H1 (cell line): ENCODE measurements at regions not wholly inside any gene's neighbourhood (a gene's known extent, or its start where the extent isn't known, plus 50 kb on each side); places are given as distances from the start of the nearest gene placed in this dataset.

Source experiments
- CTCF ChIA-PET: fragments of 300-600 bp; sonication (Branson Sonifier 250); formaldehyde crosslinking; loops from one replicate; lab custom pipeline; 2021; ENCODE audit not compliant: partially characterized antibody; lab: Charles Lee
- POLR2A ChIA-PET: fragments of 300-600 bp; sonication (Branson Sonifier 250); formaldehyde crosslinking; loops from one replicate; lab custom pipeline; 2021; ENCODE audit warnings: inconsistent platforms; ENCODE audit not compliant: partially characterized antibody; lab: Charles Lee
- DNase-seq, 2 experiments: peaks; one replicate each; pipeline versions ENCODE4 v3.0.0 to v3.0.0-alpha.2; 2010 to 2022; ENCODE audit warnings: low spot score in 2 of 2, low read depth in 1 of 2, mixed read lengths in 1 of 2
- FAIRE-seq: peaks from 2 replicates; lab custom pipeline; 2011; peaks lifted over from hg19 to GRCh38; lab: Jason Lieb, UNC
- H2AFZ ChIP-seq: 2 replicates; pipeline ENCODE4 v1.8.1; 2012; ENCODE audit warnings: low read length, inconsistent platforms
- H2AK5ac ChIP-seq: 2 replicates; pipeline ENCODE4 v1.6.1; 2013; ENCODE audit warnings: low read depth, low read length
- H2BK120ac ChIP-seq: replicated peaks from 2 replicates; pipeline ENCODE3; 2013; ENCODE audit warnings: low read depth, low read length, inconsistent platforms
- H2BK12ac ChIP-seq: 2 replicates; pipeline ENCODE4 v1.6.1; 2013; ENCODE audit warnings: low read depth, low read length
- H2BK15ac ChIP-seq: 2 replicates; pipeline ENCODE4 v1.6.1; 2013; ENCODE audit warnings: low read length
- H2BK20ac ChIP-seq: 2 replicates; pipeline ENCODE4 v1.6.1; 2013; ENCODE audit warnings: low read length
- H2BK5ac ChIP-seq: 2 replicates; pipeline ENCODE4 v1.6.1; 2013; ENCODE audit warnings: low read depth, low read length
- H3K14ac ChIP-seq: 2 replicates; pipeline ENCODE4 v1.6.1; 2013; ENCODE audit warnings: inconsistent platforms; ENCODE audit not compliant: insufficient read length
- H3K18ac ChIP-seq: 2 replicates; pipeline ENCODE4 v1.6.1; 2013; ENCODE audit warnings: low read length; ENCODE audit errors: extremely low read depth
- H3K23ac ChIP-seq: 2 replicates; pipeline ENCODE4 v1.6.1; 2013; ENCODE audit warnings: inconsistent platforms; ENCODE audit not compliant: insufficient read length
- H3K23me2 ChIP-seq: 2 replicates; pipeline ENCODE4 v1.6.1; 2013; ENCODE audit warnings: low read depth, low read length
- H3K27ac ChIP-seq: 2 replicates; pipeline ENCODE4 v1.6.1; 2011; ENCODE audit warnings: low read depth, low read length, inconsistent platforms
- H3K27me3 ChIP-seq, 4 experiments: replicated peaks in 1 of 4; 1 replicate in 1 of 4; 2 replicates in 3 of 4; pipeline versions ENCODE4 v1.6.1 to v1.8.1; 2011 to 2013; ENCODE audit warnings: low read length in 3 of 4, mild to moderate bottlenecking in 3 of 4, inconsistent platforms in 2 of 4, mixed read lengths in 2 of 4, moderate library complexity in 1 of 4; ENCODE audit not compliant: control insufficient read depth in 3 of 4, insufficient read depth in 3 of 4; ENCODE audit errors: extremely low read depth in 1 of 4
- H3K36me3 ChIP-seq, 4 experiments: 2 replicates each; pipeline versions ENCODE4 v1.6.1 to v1.8.1; 2011 to 2013; ENCODE audit warnings: mild to moderate bottlenecking in 4 of 4, low read length in 3 of 4, moderate library complexity in 2 of 4, control low read depth in 1 of 4, inconsistent platforms in 1 of 4; ENCODE audit not compliant: insufficient read depth in 4 of 4, control insufficient read depth in 2 of 4
- H3K4ac ChIP-seq: replicated peaks from 2 replicates; pipeline ENCODE3; 2013; ENCODE audit warnings: low read length, low read depth, mixed read lengths, inconsistent platforms; ENCODE audit not compliant: insufficient read length
- H3K4me1 ChIP-seq, 4 experiments: replicated peaks in 1 of 4; 1 replicate in 1 of 4; 2 replicates in 3 of 4; pipeline versions ENCODE4 v1.6.1 to v1.8.1; 2011 to 2013; ENCODE audit warnings: low read length in 3 of 4, inconsistent platforms in 2 of 4, mixed read lengths in 1 of 4; ENCODE audit not compliant: insufficient read depth in 4 of 4, control insufficient read depth in 3 of 4
- H3K4me2 ChIP-seq, 2 experiments: 2 replicates each; pipeline versions ENCODE4 v1.6.1 to v1.8.1; 2011 to 2013; ENCODE audit warnings: low read depth in 2 of 2, low read length in 2 of 2, control low read depth in 1 of 2, inconsistent platforms in 1 of 2, mild to moderate bottlenecking in 1 of 2; ENCODE audit not compliant: insufficient read depth in 1 of 2
- H3K4me3 ChIP-seq, 4 experiments: fragments of 200-600, 300-600 bp in 1 of 4; sonication (generic), shearing (Covaris generic), sonication (Bioruptor Twin) in 1 of 4; 2 replicates each; pipeline versions ENCODE4 v1.5.1 to v1.8.1; 2011 to 2016; ENCODE audit warnings: low read length in 4 of 4, low read depth in 3 of 4, control low read depth in 2 of 4, inconsistent platforms in 2 of 4, mild to moderate bottlenecking in 2 of 4, mixed read lengths in 1 of 4, moderate library complexity in 1 of 4; ENCODE audit not compliant: insufficient read depth in 2 of 4; ENCODE audit errors: extremely low read depth in 1 of 4
- H3K56ac ChIP-seq: replicated peaks from 2 replicates; pipeline ENCODE3; 2013; ENCODE audit warnings: low read depth, mild to moderate bottlenecking, mixed read lengths, low read length, inconsistent platforms; ENCODE audit not compliant: insufficient read length
- H3K79me1 ChIP-seq: 2 replicates; pipeline ENCODE4 v1.6.1; 2013; ENCODE audit warnings: low read depth, low read length, control low read depth
- H3K79me2 ChIP-seq, 2 experiments: 2 replicates each; pipeline versions ENCODE4 v1.6.1 to v1.8.1; 2012 to 2013; ENCODE audit warnings: low read length in 2 of 2, mild to moderate bottlenecking in 2 of 2, inconsistent platforms in 1 of 2; ENCODE audit not compliant: insufficient read depth in 2 of 2, control insufficient read depth in 1 of 2
- H3K9ac ChIP-seq, 4 experiments: replicated peaks in 1 of 4; 1 replicate in 1 of 4; 2 replicates in 3 of 4; pipeline versions ENCODE4 v1.6.1 to v1.8.1; 2011 to 2013; ENCODE audit warnings: low read depth in 3 of 4, low read length in 3 of 4, control low read depth in 2 of 4, mild to moderate bottlenecking in 2 of 4, moderate library complexity in 2 of 4, inconsistent platforms in 1 of 4; ENCODE audit errors: extremely low read depth in 1 of 4
- H3K9me3 ChIP-seq, 2 experiments: 2 replicates each; pipeline versions ENCODE4 v1.6.1 to v1.8.1; 2012 to 2013; ENCODE audit warnings: mild to moderate bottlenecking in 2 of 2, moderate library complexity in 2 of 2, control low read depth in 1 of 2, inconsistent platforms in 1 of 2, low read depth in 1 of 2, low read length in 1 of 2, mixed read lengths in 1 of 2; ENCODE audit not compliant: insufficient read depth in 2 of 2
- H4K20me1 ChIP-seq, 2 experiments: replicated peaks in 1 of 2; 2 replicates each; pipeline versions ENCODE3 to v1.8.1; 2011 to 2013; ENCODE audit warnings: inconsistent platforms in 2 of 2, low read length in 2 of 2, mild to moderate bottlenecking in 1 of 2; ENCODE audit not compliant: insufficient read depth in 2 of 2, control insufficient read depth in 1 of 2
- H4K5ac ChIP-seq: 2 replicates; pipeline ENCODE4 v1.6.1; 2013; ENCODE audit warnings: low read length, low read depth, mixed read lengths, inconsistent platforms; ENCODE audit not compliant: insufficient read length
- H4K8ac ChIP-seq: 2 replicates; pipeline ENCODE4 v1.8.0; 2013; ENCODE audit warnings: mild to moderate bottlenecking, moderate library complexity, low read length, inconsistent platforms; ENCODE audit not compliant: insufficient read depth; ENCODE audit errors: extremely low read depth
- H4K91ac ChIP-seq: replicated peaks from 2 replicates; pipeline ENCODE3; 2013; ENCODE audit warnings: low read length, mixed read lengths, inconsistent platforms; ENCODE audit not compliant: insufficient read length
- CBX5 ChIP-seq: fragments of 300-800, 300-1000 bp; sonication (generic); IDR thresholded peaks from 2 replicates; pipeline ENCODE4 v1.7.1; 2016; ENCODE audit warnings: antibody characterized with exemption, low read length, low read depth
- MAFK ChIP-seq: IDR thresholded peaks from 2 replicates; pipeline ENCODE4 v1.6.1; 2012; ENCODE audit warnings: low read depth, mild to moderate bottlenecking, improper control_type of control experiment, low read length
- NANOG ChIP-seq: IDR thresholded peaks from 2 replicates; pipeline ENCODE4 v1.6.1; 2011; ENCODE audit warnings: low read length, low read depth, mild to moderate bottlenecking, inconsistent platforms; ENCODE audit not compliant: insufficient read depth, poor library complexity, severe bottlenecking
- SP1 ChIP-seq: IDR thresholded peaks from 2 replicates; pipeline ENCODE4 v1.6.1; 2011; ENCODE audit warnings: low read depth, low read length
- TCF12 ChIP-seq: IDR thresholded peaks from 2 replicates; pipeline ENCODE4 v1.6.1; 2011; ENCODE audit warnings: low read depth, mild to moderate bottlenecking, low read length
- TEAD4 ChIP-seq: IDR thresholded peaks from 2 replicates; pipeline ENCODE4 v1.6.1; 2012; ENCODE audit warnings: low read depth, low read length, inconsistent platforms, mixed read lengths
- ZNF274 ChIP-seq: IDR thresholded peaks from 2 replicates; pipeline ENCODE4 v1.7.0; 2012; ENCODE audit warnings: low read length, borderline replicate concordance; ENCODE audit errors: extremely low read depth
- WGBS, 2 experiments: shearing (Covaris generic) in 1 of 2; methylation state at CpG; one replicate each; pipeline versions ENCODE4 v1.1.6 to v1.1.7; 2013 to 2015; ENCODE audit warnings: low lambda C conversion rate in 2 of 2, mixed read lengths in 2 of 2, inconsistent platforms in 1 of 2, low coverage in 1 of 2, missing lambda C conversion rate in 1 of 2; ENCODE audit not compliant: insufficient replicate concordance in 2 of 2, insufficient coverage in 1 of 2, insufficient read length in 1 of 2; ENCODE audit errors: extremely low coverage in 1 of 2, missing lambda C conversion rate in 1 of 2; 5-methylcytosine and 5-hydroxymethylcytosine counted together

DNA sequence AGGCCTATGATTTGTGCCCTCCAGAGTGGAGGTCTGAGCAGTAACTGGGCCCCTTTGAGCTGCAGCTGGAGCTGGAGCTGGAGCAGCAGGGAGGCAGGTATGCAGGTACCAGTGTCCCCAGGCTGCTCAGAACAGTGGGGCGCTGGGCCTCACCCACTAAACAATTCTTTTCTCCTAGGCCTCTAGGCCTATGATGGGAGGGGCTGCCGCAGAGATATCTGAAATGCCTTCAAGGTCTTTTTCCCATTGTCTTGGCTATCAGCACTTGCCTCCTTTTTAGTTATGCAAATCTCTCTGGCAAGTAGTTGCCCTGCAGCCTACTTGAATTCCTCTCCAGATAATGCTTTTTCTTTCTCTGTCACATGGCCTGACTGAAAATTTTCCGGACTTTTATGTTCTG lies 79.7 kb upstream of the OTUD4 start:
- H2BK20ac ChIP-seq: no peak overlapping the region
- H2BK120ac ChIP-seq: no peak overlapping the region
- no peaks in the 10 kb centered on the region for H4K20me1 ChIP-seq
- no peak overlapping the region for H2BK15ac ChIP-seq
- peaks cover 16 to 18% of the 10 kb centered on the region in 2 experiments; a peak in 3 of 4 replicates for H3K9me3 ChIP-seq
- no peaks in the 10 kb centered on the region for H3K79me2 ChIP-seq
- H3K4ac ChIP-seq: no peak overlapping the region
- H3K14ac ChIP-seq: no peak overlapping the region
- H4K5ac ChIP-seq: no peak overlapping the region
- DNase-seq: peak in 1 of 2 experiments; percentile 34
- H3K23ac ChIP-seq: no peak overlapping the region
- CTCF ChIA-PET: no interaction called here
- no peak overlapping the region for H3K4me3 ChIP-seq
- no peak overlapping the region for H3K4me2 ChIP-seq
- TF ChIP-seq NANOG (peak; percentile 18), CBX5 (no peak), SP1 (peak; percentile 44; the same call in 1 of the 2 replicates), TEAD4 (peak; percentile 39; the same call in 1 of the 2 replicates), MAFK (no peak), ZNF274 (no peak), TCF12 (no peak)
- H3K56ac ChIP-seq: no peak overlapping the region
- POLR2A ChIA-PET: interaction anchor here (0.6 to 1.2 kb wide), 2 partner anchors 9 to 218 kb away, joined by 3 to 4 read pairs; no protein-coding TSS in a partner anchor
- no peak overlapping the region for H3K9ac ChIP-seq
- no peaks in the 10 kb centered on the region; a peak in 2 of 8 replicates for H3K36me3 ChIP-seq
- no peaks in the 10 kb centered on the region for H3K23me2 ChIP-seq
- H3K4me1 ChIP-seq: no peaks in the 10 kb centered on the region
- H3K18ac ChIP-seq: no peak overlapping the region
- H2BK5ac ChIP-seq: peak overlapping the region; percentile 68; the same call in 1 of the 2 replicates
- H2BK12ac ChIP-seq: no peak overlapping the region
- H4K91ac ChIP-seq: no peak overlapping the region
- no peak overlapping the region for H3K27ac ChIP-seq
- H4K8ac ChIP-seq: no peak overlapping the region
- no peak overlapping the region for H2AK5ac ChIP-seq
- no peak overlapping the region for H2AFZ ChIP-seq
- H3K79me1 ChIP-seq: no peaks in the 10 kb centered on the region
- no peak for FAIRE-seq
- WGBS, 2 experiments: 93% methylated on average over 3 of the region's 3 CpGs; no CpG with 5 or more reads in 1 of the 2 experiments
- no peaks in the 10 kb centered on the region for H3K27me3 ChIP-seq
